Ishikawa (cell line): ENCODE measurements at regions not wholly inside any gene's neighbourhood (a gene's known extent, or its start where the extent isn't known, plus 50 kb on each side); places are given as distances from the start of the nearest gene placed in this dataset.

Experiments used
- CEBPB ChIP-seq: IDR thresholded peaks from 2 replicates; pipeline ENCODE4 v1.6.1; 2012
- CREB1 ChIP-seq: IDR thresholded peaks from 2 replicates; pipeline ENCODE4 v1.6.1; 2012; ENCODE audit warnings: low read depth
- EGR1 ChIP-seq: IDR thresholded peaks from 2 replicates; pipeline ENCODE4 v1.6.1; 2012
- EP300 ChIP-seq: IDR thresholded peaks from 2 replicates; pipeline ENCODE4 v1.6.1; 2012; ENCODE audit warnings: borderline replicate concordance
- NFIC ChIP-seq: IDR thresholded peaks from 2 replicates; pipeline ENCODE4 v1.6.1; 2012
- RAD21 ChIP-seq: IDR thresholded peaks from 2 replicates; pipeline ENCODE4 v1.6.1; 2012; ENCODE audit warnings: low read depth
- TAF1 ChIP-seq: IDR thresholded peaks from 2 replicates; pipeline ENCODE4 v1.6.1; 2012; ENCODE audit warnings: low read depth, mild to moderate bottlenecking
- TEAD4 ChIP-seq: IDR thresholded peaks from 2 replicates; pipeline ENCODE4 v1.6.1; 2012
- YY1 ChIP-seq: IDR thresholded peaks from 2 replicates; pipeline ENCODE4 v1.6.1; 2012; ENCODE audit warnings: low read depth
- TF ChIP-seq, protein P1 (sequence below): IDR thresholded peaks from 2 replicates; pipeline ENCODE4 v1.6.1; 2012

DNA sequence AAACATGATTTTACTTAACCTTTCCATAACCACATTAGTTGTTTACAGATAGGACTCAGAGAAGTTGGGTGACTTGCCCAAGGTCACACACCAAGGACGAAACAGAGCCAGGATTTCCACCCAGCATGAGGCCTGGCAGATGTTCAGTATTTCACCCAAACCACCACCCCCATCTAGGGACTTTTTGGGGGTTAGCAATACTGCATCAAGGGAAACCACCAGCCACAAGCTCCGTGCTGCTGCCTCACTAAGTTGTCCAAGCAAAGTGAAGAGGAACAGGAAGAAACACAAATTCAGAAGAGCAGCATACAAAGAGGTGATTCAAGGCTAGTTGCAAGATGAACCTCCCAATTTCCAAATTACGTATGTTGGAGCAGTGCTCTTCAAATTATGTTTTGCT, 219.6 kb upstream of the RORB start:
- no peak for TF ChIP-seq EP300
- no peak for TF ChIP-seq TEAD4
- TF ChIP-seq CREB1: no peak
- TF ChIP-seq, protein P1, sequence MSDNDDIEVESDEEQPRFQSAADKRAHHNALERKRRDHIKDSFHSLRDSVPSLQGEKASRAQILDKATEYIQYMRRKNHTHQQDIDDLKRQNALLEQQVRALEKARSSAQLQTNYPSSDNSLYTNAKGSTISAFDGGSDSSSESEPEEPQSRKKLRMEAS: no peak
- TF ChIP-seq RAD21: no peak
- TF ChIP-seq YY1: no peak
- no peak for TF ChIP-seq NFIC
- TF ChIP-seq EGR1: no peak
- TF ChIP-seq TAF1: no peak
- no peak for TF ChIP-seq CEBPB
